HCT116 (cell line): ENCODE measurements at regions not wholly inside any gene's neighbourhood (a gene's known extent, or its start where the extent isn't known, plus 50 kb on each side); places are given as distances from the start of the nearest gene placed in this dataset.

ENCODE experiments used
- CBX3 ChIP-seq: IDR thresholded peaks from 2 replicates; pipeline ENCODE4 v1.6.1; 2012; ENCODE audit warnings: low read depth
- CTCF ChIP-seq, 3 experiments: fragments of 200-600 bp in 1 of 3; sonication (generic) in 1 of 3; IDR thresholded peaks in 2 of 3; conservative IDR thresholded peaks in 1 of 3; 2 replicates each; pipeline ENCODE4 v1.5.1; 2012 to 2017; ENCODE audit warnings: low read depth in 2 of 3, low read length in 2 of 3, antibody characterized with exemption in 1 of 3, borderline replicate concordance in 1 of 3, control low read depth in 1 of 3, mild to moderate bottlenecking in 1 of 3, mixed read lengths in 1 of 3, mixed run types in 1 of 3, moderate library complexity in 1 of 3; ENCODE audit not compliant: insufficient read depth in 1 of 3
- EGR1 ChIP-seq: IDR thresholded peaks from 2 replicates; pipeline ENCODE4 v1.6.1; 2012; ENCODE audit warnings: low read depth
- EZH2 ChIP-seq: fragments of 200-600 bp; sonication (generic); IDR thresholded peaks from 2 replicates; pipeline ENCODE4 v1.6.1; 2017; ENCODE audit warnings: antibody characterized with exemption, mixed run types
- EZH2phosphoT487 ChIP-seq: fragments of 200-600 bp; IDR thresholded peaks from 2 replicates; pipeline ENCODE4 v1.6.1; 2018; ENCODE audit warnings: antibody characterized with exemption, borderline replicate concordance
- FOSL1 ChIP-seq: IDR thresholded peaks from 2 replicates; pipeline ENCODE4 v1.6.1; 2012; ENCODE audit warnings: low read depth
- JUND ChIP-seq: IDR thresholded peaks from 2 replicates; pipeline ENCODE4 v1.6.1; 2012
- POLR2A ChIP-seq: IDR thresholded peaks from 2 replicates; pipeline ENCODE4 v1.7.0; 2011; ENCODE audit warnings: borderline replicate concordance; ENCODE audit not compliant: insufficient read depth, insufficient read length; ENCODE audit errors: extremely low read depth
- POLR2AphosphoS5 ChIP-seq: IDR thresholded peaks from 2 replicates; pipeline ENCODE4 v1.6.1; 2011; ENCODE audit warnings: mild to moderate bottlenecking, low read depth, low read length, moderate library complexity
- TCF7L2 ChIP-seq: IDR thresholded peaks from 2 replicates; pipeline ENCODE4 v1.7.0; 2011; ENCODE audit warnings: borderline replicate concordance, inconsistent platforms; ENCODE audit not compliant: insufficient read depth, insufficient read length; ENCODE audit errors: extremely low read depth
- ZFX ChIP-seq: fragments of 450-650 bp; IDR thresholded peaks from 2 replicates; pipeline ENCODE4 v1.6.1; 2017
- TF ChIP-seq, protein P1 (sequence below): IDR thresholded peaks from 2 replicates; pipeline ENCODE4 v1.6.1; 2011; ENCODE audit warnings: mild to moderate bottlenecking, low read length, moderate library complexity; ENCODE audit not compliant: insufficient replicate concordance; ENCODE audit errors: extremely low read depth
- TF ChIP-seq, protein P2 (sequence below): IDR thresholded peaks from 2 replicates; pipeline ENCODE4 v1.6.1; 2012
- TF ChIP-seq, protein P3 (sequence below): IDR thresholded peaks from 2 replicates; pipeline ENCODE4 v1.6.1; 2012; ENCODE audit warnings: low read depth

DNA sequence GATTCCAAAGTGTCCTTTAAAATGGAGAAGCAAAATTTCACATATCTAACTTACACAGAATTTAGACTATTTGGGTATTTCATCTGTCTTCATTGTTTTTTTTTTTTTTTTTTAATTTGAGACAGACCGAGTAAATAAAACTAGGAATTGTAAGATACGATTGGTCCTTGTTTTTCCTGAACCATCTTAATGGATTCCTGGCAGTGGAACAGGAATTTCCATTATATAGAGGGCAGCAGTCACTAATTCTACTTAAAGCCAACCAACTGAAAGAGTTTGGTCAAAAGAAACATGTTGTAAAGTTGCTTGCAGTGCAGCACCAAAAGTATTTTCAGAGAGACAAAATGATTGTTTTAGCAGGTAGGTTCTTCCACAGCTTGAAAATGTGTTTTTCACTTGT is 72.5 kb upstream of the HGF start:
- TF ChIP-seq POLR2AphosphoS5, result no peak
- TF ChIP-seq CTCF (IDR thresholded peaks at IDR 0.05 in 2 of 3, conservative IDR thresholded peaks at IDR 0.05 in 1 of 3; ENCODE audit: borderline replicate concordance in 1 of 3, insufficient read depth in 1 of 3, low read depth in 2 of 3, low read length in 2 of 3), result no peak
- no peak for TF ChIP-seq CBX3
- TF ChIP-seq, protein P1, sequence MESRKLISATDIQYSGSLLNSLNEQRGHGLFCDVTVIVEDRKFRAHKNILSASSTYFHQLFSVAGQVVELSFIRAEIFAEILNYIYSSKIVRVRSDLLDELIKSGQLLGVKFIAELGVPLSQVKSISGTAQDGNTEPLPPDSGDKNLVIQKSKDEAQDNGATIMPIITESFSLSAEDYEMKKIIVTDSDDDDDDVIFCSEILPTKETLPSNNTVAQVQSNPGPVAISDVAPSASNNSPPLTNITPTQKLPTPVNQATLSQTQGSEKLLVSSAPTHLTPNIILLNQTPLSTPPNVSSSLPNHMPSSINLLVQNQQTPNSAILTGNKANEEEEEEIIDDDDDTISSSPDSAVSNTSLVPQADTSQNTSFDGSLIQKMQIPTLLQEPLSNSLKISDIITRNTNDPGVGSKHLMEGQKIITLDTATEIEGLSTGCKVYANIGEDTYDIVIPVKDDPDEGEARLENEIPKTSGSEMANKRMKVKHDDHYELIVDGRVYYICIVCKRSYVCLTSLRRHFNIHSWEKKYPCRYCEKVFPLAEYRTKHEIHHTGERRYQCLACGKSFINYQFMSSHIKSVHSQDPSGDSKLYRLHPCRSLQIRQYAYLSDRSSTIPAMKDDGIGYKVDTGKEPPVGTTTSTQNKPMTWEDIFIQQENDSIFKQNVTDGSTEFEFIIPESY, result no peak
- TF ChIP-seq JUND, result no peak
- no peak for TF ChIP-seq EZH2phosphoT487
- no peak for TF ChIP-seq EZH2
- no peak for TF ChIP-seq POLR2A
- TF ChIP-seq, protein P2, sequence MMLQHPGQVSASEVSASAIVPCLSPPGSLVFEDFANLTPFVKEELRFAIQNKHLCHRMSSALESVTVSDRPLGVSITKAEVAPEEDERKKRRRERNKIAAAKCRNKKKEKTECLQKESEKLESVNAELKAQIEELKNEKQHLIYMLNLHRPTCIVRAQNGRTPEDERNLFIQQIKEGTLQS, result no peak
- no peak for TF ChIP-seq EGR1
- TF ChIP-seq, protein P3, sequence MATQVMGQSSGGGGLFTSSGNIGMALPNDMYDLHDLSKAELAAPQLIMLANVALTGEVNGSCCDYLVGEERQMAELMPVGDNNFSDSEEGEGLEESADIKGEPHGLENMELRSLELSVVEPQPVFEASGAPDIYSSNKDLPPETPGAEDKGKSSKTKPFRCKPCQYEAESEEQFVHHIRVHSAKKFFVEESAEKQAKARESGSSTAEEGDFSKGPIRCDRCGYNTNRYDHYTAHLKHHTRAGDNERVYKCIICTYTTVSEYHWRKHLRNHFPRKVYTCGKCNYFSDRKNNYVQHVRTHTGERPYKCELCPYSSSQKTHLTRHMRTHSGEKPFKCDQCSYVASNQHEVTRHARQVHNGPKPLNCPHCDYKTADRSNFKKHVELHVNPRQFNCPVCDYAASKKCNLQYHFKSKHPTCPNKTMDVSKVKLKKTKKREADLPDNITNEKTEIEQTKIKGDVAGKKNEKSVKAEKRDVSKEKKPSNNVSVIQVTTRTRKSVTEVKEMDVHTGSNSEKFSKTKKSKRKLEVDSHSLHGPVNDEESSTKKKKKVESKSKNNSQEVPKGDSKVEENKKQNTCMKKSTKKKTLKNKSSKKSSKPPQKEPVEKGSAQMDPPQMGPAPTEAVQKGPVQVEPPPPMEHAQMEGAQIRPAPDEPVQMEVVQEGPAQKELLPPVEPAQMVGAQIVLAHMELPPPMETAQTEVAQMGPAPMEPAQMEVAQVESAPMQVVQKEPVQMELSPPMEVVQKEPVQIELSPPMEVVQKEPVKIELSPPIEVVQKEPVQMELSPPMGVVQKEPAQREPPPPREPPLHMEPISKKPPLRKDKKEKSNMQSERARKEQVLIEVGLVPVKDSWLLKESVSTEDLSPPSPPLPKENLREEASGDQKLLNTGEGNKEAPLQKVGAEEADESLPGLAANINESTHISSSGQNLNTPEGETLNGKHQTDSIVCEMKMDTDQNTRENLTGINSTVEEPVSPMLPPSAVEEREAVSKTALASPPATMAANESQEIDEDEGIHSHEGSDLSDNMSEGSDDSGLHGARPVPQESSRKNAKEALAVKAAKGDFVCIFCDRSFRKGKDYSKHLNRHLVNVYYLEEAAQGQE, result no peak
- no peak for TF ChIP-seq ZFX
- TF ChIP-seq FOSL1, result no peak
- no peak for TF ChIP-seq TCF7L2
